SW 1271 (cell line): ENCODE measurements at regions not wholly inside any gene's neighbourhood (a gene's known extent, or its start where the extent isn't known, plus 50 kb on each side); places are given as distances from the start of the nearest gene placed in this dataset.
"Not testable (repeated sequence)": the region's sequence is repeated elsewhere in the genome, so short reads cannot be mapped to it uniquely, and the experiment has no call there.

Experiments
- DNase-seq, 2 experiments: peaks; one replicate each; lab custom pipeline; 2025; lab: John Stamatoyannopoulos, UW

DNA sequence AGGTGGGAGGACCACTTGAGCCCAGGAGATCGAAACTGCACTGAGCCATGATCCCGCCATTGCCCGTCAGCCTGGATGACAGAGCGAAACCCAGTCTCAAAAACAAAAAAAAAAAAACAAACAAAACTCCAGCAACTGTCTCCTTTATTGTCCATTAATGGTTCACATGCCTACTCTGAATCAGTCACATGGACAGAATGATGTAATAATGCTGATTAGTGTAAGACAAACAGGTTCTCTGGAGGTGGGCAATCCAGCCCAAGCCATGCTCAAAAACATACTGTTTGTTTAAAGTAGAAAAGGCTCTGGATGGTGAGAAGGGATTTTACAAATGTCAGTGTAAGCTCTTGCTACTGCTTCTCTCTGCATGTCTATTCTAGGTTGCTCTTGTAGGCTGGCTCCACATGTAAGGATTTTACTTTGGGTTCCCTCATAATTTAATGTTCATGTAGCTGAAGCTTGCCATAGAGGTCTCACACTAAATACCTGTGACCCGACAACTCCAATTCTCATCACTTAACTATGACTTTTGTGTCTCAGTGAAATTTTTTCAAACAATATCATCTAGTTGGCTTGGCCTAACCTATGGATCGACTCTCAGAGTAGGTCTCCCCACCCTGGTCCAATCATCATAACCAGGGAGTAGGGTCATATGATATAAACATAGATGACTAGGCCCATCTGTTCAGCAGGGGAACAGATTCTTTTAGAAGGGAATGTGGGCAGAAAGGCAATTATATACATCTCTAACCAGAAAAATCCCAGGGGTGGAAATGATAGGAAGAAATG is 83.9 kb upstream of the SLC39A10 start:
- no peak for DNase-seq

DNA sequence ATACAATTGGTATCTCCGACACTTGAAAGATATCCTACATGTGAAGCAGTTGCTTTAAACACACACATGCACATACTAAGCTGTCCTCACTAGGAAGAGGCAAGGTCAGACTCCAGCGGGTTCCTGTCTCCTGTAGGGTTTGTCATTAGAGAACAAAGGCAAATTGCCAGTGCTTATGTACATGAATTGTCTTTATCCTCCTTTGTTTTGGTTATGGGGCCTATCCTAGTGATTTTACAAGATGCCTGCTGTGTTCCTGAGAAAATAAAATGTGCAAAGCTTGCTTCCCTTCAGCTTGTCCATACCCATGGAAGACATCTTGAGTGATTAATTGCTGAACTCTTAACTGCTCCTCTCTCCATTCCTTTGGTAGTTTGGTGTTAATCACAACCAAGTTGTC is 86.7 kb upstream of the SLC39A10 start:
- DNase-seq = no peak

DNA sequence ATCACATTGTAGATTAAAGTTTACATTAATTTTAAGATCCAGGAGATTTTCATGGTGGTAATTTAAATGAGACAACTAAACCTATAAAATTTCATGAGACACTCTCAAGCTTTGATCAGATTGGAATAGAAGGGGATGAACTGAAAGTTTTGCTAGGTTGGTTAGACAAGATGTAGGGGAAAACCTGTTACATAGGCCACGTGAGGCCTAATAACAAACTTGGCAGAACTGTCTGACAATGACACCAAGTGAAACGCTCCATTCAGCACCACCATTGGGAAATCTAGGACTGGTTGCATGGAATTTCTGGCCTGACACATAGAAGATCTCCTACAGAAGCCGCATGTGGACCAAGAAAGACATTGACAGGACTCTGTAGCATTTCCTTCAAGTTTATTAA is 87.8 kb upstream of the SLC39A10 start:
- DNase-seq = no peak

DNA sequence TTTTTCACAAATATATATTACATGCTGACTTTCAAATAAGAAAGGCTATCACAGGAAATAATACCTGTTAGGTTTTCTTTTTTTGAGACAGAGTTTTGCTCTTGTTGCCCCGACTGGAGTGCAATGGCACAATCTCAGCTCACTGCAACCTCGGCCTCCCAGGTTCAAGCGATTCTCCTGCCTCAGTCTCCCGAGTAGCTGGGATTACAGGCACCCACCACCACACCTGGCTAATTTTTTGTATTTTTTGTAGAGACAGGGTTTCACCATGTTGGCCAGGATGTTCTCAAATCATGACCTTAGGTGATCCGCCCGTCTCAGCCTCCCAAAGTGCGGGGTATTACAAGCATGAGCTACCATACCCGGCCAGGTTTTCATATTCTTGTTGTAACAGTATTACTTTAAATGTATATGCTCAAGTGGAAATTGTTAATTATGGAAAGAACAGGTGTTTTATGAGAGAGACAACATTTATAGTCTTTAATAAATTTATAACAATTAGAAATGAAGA is 92.3 kb upstream of the SLC39A10 start:
- DNase-seq = not testable (repeated sequence)

DNA sequence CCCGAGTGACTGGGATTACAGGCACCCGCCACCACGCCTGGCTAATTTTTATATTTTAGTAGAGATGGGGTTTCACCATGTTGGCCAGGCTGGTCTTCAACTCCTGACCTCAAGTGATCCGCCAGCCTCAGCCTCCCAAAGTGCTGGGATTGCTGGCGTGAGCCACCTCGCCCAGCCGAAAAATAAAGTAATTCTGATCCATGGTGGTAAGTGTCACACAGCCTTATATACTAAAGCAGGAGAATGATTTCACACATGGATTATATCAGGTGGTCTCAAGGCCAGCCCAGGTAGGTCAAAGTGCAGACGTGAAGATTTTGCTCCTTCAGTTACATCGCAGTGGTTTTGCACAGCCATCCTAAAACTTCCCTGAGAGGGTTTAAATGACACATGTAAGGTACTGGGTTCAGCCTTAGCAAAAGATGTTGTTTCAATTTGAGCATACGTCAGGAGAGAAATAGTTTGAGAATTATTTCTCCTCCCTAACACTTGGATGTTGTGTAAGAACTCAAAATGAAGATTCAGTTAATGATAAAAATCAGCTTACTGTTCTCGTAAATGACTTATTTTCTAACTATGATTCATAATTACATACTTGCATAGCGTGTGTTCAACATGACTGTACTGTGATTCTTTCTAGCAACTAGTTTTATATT is 93.0 kb upstream of the SLC39A10 start:
- DNase-seq = no peak

DNA sequence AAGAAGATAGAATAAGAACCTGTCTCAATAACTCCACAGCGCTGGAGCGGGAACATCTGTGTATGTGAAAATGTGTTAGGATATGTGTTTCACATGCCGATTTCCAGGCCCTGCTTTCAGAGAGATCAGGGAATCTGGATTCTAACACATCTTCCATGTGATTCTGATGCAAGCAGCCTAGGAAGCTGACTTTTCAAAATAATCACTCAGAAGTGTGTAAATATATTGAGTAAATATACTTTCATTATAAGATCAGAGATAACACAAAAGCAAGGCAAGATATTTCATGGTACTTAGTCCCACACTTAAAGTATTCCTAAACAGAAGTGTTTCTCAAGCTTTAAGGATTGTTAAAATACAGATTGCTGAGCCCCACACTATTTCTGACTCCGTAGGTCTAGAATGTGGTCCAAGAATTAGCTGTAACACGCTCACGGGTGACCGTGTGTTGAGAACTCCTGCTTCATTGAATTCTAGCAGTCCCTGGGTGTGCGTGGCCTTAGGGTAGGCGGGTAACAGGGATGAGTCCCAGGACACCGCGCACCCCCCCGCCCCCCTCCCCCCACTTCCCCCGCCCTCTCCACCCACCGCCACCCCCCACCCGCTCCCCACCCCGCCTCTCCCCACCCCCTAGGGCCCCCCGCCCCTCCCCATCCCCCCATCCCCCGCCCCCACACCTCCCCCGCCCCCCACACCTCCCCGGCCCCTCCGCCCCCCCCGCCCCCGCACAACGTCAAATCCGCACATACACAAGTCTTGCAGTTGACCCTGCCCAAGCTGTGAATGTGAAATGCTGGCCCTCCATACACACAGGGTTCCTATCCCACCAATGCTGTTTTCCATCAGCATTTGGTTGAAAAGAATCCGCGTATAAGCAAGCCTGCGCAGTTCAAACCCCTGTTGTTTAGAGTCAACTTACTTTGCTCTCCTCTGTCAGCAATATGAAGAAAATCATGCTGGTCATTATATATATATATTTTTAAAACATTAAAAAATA is 94.2 kb upstream of the SLC39A10 start:
- no peak for DNase-seq

DNA sequence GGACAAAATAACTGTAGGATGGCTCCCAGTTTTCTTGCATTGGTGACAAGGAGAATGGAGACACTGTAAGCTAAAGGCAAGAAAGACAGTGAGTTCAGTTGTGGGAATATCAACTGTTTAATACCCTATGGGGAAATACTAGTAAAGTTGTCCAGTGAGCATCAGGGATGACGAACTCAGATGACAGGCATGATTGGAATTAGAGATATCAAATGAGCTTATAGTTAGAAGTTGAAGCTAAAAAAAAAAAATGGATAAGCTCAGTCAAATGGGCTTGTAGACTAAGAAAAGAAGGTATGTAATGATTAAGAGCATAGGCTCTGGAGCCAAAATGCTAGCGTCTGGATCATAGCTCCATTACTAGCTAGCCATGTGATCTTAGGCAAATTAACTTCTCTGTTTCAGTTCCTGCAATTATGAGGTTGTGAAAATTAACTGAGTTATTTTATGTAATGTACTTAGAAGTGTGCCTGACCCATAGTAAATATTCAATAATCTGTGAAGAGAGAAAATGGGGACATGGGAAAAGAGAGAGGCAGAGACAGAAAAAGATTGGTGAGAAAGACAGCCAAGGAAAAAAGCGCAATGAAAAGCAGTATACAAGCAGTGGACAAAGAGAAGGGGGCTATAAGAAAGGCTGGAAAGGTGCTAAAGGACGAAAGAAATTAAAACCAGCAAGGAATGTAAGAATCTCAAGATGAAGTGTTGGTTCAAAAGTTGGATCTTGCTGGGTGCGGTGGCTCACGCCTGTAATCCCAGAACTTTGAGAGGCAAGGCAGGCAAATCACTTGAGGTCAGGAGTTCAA is 95.7 kb upstream of the SLC39A10 start:
- peak in 1 of 2 experiments; percentile 12 for DNase-seq

DNA sequence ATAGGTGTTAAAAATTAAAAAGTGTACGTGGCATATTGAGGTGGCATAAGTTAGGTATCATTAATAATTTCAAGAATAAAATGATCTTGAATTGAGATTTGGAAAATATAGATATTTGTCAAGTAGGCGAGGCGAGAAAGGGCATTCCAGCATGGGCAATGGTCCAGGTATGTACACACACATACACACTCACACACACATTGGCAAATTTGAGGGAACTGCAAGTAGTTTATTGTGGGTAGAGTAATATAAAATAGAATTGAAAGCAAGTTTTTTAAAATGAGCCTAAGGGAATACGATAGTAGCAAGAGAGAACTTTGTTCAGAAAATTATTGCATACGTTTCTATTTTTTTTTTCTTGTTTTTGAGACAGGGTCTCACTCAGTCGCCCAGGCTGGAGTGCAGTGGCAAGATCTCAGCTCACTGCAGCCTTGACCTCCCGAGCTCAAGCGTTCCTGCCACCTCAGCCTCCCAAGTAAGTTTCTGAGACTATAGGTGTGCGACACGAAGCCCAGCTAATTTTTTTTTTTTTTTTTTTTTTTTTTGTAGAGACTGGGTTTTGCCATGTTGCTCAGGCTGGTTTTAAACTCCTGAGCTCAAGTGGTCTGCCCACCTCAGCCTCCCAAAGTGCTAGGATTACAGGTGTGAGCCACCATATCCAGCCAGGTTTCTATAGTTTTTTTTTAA is 96.7 kb upstream of the SLC39A10 start:
- no peak for DNase-seq

DNA sequence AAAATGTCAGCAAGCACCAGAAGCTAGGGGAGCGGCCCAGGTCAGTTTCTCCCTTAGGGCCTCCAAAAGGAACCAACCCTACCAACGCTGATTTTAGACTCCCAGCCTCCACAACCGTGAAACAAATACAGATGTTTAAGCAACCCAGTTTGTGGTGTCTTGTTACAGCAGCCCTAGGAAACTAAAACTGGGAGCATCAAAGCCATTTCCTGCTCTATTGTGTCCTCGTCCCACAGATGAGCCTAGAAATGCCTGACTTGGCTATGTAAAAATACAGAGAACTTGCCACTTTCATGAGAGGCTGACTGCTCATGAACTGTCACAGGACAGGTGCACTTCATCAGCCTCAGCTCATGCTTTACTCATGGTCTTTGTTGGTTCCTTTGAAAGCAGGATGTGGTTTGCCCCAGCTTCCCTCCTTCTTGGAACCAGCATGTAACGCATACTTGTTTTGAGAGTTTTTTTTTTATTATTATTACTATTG is 97.6 kb upstream of the SLC39A10 start:
- DNase-seq = no peak

DNA sequence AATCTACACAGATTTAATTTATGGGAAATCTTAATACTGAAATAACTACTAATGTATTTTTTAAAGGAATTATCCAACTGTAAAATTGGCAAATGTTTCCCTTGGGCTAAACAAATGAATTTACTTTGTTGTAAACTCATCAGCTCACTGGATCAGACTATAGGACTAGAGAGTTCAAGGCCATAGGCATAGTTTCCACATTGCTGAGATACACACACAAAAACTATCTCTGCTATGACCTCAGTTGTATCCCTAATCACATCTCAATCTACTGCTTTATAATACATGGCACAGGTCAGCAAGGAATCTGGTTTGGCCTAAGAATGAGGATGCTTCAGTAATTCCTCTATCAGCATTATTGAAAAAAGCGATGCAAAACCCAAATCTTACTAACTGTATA is 101.1 kb upstream of the SLC39A10 start:
- no peak for DNase-seq

DNA sequence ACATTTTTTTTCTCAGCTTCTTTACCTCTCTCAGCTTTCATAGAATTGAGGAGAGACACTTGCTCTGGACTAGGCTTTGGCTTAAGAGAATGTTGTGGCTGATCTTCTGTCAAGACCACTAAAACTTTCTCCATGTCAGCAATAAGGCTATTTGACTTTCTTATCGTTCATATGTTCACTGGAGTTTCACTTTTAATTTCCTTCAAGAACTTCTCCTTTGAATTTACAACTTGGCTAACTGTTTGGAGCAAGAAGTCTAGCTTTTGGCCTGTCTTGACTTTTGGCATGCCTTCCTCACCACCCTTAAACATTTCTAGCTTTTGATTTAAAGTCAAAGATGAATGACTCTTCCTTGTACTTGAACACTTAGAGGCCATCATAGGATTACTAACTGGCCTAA is 104.4 kb upstream of the SLC39A10 start:
- no peak for DNase-seq

DNA sequence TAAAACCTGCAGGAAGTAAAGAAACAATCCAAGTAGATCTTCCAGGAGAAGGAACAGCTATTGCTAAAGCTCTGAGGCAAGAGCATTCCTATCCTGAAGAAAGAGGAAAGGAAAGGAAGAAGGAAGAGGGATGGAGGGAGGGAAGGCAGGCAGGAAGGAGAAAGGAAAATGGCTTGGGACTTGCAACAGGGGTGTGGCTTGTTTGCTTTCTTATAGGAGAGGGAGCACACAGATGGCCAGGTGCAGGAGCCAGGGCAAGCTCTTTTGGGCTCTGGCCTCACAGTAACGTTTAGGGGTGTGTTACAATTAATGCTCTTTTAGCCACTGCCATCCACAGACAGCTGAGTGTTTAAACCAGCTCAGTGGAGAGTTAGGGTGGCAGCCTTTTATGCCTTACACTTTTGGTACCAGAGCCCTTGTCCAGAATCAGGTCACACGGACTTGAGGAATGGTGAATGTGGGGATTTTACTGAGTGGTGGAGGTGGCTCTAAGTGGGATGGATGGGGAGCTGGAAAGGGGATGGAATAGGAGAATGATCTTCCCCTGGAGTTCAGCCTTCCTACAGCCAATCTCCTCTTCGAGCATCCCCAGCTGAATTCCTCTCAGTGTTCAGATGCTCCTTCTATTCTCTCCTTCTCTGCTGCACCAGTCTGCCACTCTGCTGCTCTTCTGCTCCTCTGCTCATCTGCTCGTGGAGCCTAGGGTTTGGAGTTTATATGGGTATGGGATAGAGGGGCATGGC is 108.7 kb upstream of the SLC39A10 start:
- no peak for DNase-seq

DNA sequence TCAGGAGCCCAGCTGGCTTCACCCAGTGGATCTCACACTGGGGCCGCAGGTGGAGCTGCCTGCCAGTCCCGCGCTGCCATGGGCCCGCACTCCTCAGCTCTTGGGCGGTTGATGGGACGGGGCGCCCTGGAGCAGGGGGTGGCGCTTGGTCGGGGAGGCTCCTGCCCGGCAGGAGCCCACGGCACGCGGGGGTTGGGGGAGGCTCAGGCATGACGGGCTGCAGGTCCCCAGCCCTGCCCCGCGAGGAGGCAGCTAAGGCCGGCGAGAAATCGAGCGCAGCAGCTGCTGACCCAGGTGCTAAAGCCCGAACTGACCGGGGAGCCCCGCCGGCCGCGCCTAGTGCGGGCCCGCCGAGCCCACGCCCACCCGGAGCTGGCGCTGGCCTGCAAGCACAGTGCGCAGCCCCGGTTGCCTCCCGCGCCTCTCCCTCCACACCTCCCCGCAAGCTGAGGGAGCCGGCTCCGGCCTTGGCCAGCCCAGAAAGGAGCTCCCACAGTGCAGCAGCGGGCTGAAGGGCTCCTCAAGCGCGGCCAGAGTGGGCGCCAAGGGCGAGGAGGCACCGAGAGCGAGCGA is 109.7 kb upstream of the SLC39A10 start:
- DNase-seq = not testable (repeated sequence)

DNA sequence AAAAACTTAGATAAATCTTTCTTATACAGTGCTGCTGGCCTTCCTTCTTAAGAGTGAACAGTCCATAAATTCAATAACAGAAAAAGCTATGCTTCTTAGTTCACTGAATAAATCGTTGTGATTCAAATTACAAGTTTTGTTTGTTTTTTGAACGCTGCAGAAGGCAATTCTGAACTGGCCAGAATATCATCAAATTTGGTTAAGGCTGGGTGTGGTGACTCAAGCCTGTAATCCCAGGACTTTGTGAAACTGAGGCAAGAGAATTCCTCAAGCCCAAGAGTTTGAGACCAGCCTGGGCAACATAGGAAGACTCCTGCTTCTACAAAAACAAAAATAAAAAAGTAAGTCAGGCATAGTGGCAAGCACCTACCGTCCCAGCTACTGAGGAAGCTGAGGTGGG is 111.2 kb upstream of the SLC39A10 start:
- DNase-seq = no peak

DNA sequence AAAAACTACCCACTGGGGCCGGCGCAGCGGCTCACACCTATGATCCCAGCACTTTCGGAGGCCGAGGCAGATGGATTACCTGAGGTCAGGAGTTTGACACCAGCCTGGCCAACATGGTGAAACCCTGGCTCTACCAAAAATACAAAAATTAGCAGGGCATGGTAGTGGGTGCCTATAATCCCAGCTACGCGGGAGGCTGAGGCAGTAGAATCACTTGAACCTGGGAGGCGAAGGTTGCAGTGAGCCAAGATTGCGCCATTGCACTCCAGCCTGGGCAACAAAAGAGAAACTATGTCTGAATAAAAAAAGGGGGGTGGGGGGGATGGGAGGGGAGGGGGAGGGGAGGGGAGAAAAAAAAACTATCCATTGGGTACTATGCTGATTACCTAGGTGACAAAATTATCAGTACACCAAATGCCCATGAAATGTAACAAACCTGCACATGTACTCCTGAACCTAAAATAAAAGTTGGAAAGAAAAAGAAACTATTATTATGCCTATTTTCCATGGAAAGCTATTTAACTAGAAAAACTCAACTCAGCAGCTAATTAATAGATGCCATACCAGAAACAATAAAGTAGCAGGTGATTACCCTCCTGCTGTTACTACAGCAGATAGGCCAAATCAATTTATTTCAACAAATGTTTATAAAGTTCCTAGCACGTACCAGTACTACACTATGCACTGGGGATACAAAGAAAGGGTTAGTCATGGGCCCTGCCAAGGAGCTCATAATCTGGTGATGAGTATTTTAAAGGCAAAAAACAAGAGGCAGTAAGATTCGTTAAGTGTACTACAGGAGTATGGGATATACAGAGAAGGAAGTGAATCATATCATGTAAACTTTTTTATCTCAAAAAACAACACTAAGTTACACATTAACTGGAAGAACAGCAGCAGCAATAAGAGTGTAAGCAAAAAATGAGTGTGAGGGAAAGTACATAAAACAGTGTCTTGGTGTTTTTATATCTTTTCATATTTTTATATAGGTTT is 112.8 kb upstream of the SLC39A10 start:
- no peak for DNase-seq

DNA sequence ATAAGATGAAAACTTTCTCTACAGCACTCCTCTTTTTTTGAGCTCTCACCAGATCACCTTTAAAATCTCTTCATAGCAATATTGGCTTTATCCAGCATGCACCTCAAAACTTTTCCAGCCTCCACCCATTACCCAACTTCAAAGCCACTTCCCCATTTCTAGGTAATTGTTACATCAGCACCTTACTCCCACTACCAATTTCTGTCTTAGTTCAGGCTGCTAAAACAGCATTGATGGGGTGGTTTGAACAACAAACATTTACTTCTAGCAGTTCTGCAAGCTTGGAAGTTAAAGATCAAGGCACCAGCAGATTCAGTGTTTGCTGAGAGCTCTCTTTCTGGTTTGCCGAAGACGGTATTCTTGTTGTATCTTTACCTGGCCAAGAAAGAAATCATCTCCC is 114.0 kb upstream of the SLC39A10 start:
- no peak for DNase-seq

DNA sequence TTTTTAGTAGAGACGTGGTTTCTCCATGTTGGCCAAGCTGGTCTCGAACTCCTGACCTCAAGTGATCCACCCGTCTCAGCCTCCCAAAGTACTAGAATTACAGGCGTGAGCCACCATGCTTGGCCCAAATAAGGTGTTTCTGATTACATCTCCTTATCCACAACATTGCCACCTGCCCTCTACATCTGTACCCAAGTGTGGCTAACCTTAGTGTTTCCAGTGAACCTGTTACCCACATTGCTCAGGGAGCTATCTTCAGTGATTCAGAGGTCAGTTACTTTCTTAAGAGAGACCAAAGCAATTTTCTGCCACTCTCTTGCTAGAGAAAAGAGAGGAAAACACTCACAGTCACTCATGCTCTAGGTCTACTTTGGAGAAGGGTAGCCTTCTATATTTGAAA is 115.0 kb upstream of the SLC39A10 start:
- DNase-seq = no peak

DNA sequence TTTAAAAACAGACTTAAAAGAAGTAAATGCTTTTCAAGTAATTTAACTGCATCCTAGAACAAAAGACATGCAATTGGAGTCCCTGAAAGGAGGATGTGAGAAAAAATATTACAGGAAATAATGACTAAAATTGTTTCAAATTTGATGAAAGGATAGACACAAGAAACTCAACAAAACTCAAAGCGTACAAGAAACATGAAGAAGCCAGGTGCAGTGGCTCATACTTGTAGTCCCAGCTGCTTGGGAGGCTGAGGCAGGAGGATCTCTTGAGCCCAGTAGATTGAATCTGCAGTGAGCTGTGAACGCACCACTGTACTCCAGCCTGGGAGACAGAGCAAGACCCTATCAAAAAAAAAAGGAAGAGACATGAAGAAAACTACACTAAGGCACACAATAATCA is 118.1 kb upstream of the SLC39A10 start:
- DNase-seq = no peak
